PC-9 (cell line): ENCODE measurements at regions not wholly inside any gene's neighbourhood (a gene's known extent, or its start where the extent isn't known, plus 50 kb on each side); places are given as distances from the start of the nearest gene placed in this dataset.

Experiments used
- EZH2 ChIP-seq: fragments of 200-600 bp; sonication (generic); IDR thresholded peaks from 2 replicates; pipeline ENCODE4 v1.8.0; 2017; ENCODE audit warnings: antibody characterized with exemption, low read depth
- TF ChIP-seq, protein P1 (sequence below): fragments of 200-600 bp; sonication (generic); conservative IDR thresholded peaks from 2 replicates; pipeline ENCODE4 v1.6.1; 2017; ENCODE audit warnings: mixed run types, antibody characterized with exemption, mild to moderate bottlenecking, moderate library complexity

GRCh38 chr18:26721854-26722564 is 143.5 kb downstream of the AQP4 start:
- TF ChIP-seq EZH2: no peak
- TF ChIP-seq, protein P1, sequence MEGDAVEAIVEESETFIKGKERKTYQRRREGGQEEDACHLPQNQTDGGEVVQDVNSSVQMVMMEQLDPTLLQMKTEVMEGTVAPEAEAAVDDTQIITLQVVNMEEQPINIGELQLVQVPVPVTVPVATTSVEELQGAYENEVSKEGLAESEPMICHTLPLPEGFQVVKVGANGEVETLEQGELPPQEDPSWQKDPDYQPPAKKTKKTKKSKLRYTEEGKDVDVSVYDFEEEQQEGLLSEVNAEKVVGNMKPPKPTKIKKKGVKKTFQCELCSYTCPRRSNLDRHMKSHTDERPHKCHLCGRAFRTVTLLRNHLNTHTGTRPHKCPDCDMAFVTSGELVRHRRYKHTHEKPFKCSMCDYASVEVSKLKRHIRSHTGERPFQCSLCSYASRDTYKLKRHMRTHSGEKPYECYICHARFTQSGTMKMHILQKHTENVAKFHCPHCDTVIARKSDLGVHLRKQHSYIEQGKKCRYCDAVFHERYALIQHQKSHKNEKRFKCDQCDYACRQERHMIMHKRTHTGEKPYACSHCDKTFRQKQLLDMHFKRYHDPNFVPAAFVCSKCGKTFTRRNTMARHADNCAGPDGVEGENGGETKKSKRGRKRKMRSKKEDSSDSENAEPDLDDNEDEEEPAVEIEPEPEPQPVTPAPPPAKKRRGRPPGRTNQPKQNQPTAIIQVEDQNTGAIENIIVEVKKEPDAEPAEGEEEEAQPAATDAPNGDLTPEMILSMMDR: no peak
